ENCODE measurements at regions not wholly inside any gene's neighbourhood (a gene's known extent, or its start where the extent isn't known, plus 50 kb on each side); places are given as distances from the start of the nearest gene placed in this dataset.
"Not testable (repeated sequence)": the region's sequence is repeated elsewhere in the genome, so short reads cannot be mapped to it uniquely, and the experiment has no call there.

DNA sequence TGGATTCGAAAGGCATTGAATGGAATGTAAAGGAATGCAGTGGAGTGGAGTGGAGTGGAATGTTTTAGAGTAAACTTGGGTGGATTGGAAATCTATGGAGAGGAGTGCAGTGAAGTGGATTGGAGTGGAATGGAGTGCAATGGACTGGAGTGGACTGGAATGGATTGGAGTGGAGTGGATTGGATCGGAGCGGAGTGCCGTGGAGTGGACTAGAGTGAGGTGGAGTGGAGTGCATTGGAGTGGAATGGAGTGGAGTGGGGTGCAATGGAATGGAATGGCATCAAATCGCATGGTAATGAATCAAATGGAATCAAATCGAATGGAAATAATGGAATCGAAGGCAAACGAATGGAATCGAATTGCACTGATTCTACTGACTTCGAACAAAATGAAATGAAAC lies 1023.9 kb downstream of the CDY1 start:
- TF ChIP-seq EZH2 (IDR thresholded peaks at IDR 0.05; ENCODE audit: insufficient read depth, poor library complexity, severe bottlenecking); EZH2phosphoT487 (IDR thresholded peaks at IDR 0.05; ENCODE audit: insufficient read depth, low read depth): not testable (repeated sequence)

Data from GM23248 (cell line).